Breast epithelium (tissue), 4 donors: ENCODE measurements at regions not wholly inside any gene's neighbourhood (a gene's known extent, or its start where the extent isn't known, plus 50 kb on each side); places are given as distances from the start of the nearest gene placed in this dataset.

Source experiments
- DNase-seq, 2 donors: peaks; one replicate each; pipeline ENCODE4 v3.0.0-alpha.2; 2019; ENCODE audit warnings: low spot score in 2 of 2
- H3K27ac ChIP-seq, 2 donors: fragments of 200-600 bp; sonication (generic) in 1 of 2; one replicate each; pipeline ENCODE4 v1.5.1; 2016 to 2019; ENCODE audit warnings: mild to moderate bottlenecking in 1 of 2
- H3K27me3 ChIP-seq, 2 donors: fragments of 200-600 bp; sonication (generic) in 1 of 2; one replicate each; pipeline versions ENCODE4 v1.5.1 to v1.6.0; 2017 to 2019; ENCODE audit warnings: control low read depth in 1 of 2, mild to moderate bottlenecking in 1 of 2
- H3K36me3 ChIP-seq: fragments of 200-600 bp; one replicate; pipeline ENCODE4 v1.5.1; 2019
- H3K4me1 ChIP-seq, 2 donors: fragments of 200-600 bp; sonication (generic); one replicate each; pipeline ENCODE4 v1.5.1; 2016 to 2019; ENCODE audit warnings: control low read depth in 1 of 2
- H3K4me3 ChIP-seq, 3 donors: fragments of 200-600 bp; sonication (generic); 1 replicate in 2 of 3; 2 replicates in 1 of 3; pipeline ENCODE4 v1.5.1; 2016 to 2019; ENCODE audit warnings: mild to moderate bottlenecking in 3 of 3, moderate library complexity in 2 of 3
- H3K9me3 ChIP-seq, 2 donors: fragments of 200-600 bp; sonication (generic) in 1 of 2; one replicate each; pipeline ENCODE4 v1.5.1; 2016 to 2019; ENCODE audit warnings: control low read depth in 1 of 2
- CTCF ChIP-seq, 3 donors: fragments of 450-650 bp; IDR thresholded peaks; one replicate each; pipeline ENCODE4 v1.5.1; 2016 to 2017; ENCODE audit warnings: antibody characterized with exemption in 3 of 3, mild to moderate bottlenecking in 3 of 3, moderate library complexity in 3 of 3
- POLR2A ChIP-seq: fragments of 450-650 bp; IDR thresholded peaks from one replicate; pipeline ENCODE4 v1.6.1; 2016; ENCODE audit warnings: antibody characterized with exemption, mild to moderate bottlenecking, moderate library complexity
- POLR2AphosphoS5 ChIP-seq, 3 donors: sonication (generic); formaldehyde crosslinking; IDR thresholded peaks; one replicate each; pipeline ENCODE4 v1.6.1; 2017; ENCODE audit warnings: antibody characterized with exemption in 3 of 3
- intact Hi-C: fragments of 100-400 bp; cut with DNase I; formaldehyde crosslinking; loops from one replicate; pipeline ENCODE4 v1.15.1; 2023; ENCODE audit warnings: low total_unique reads

DNA sequence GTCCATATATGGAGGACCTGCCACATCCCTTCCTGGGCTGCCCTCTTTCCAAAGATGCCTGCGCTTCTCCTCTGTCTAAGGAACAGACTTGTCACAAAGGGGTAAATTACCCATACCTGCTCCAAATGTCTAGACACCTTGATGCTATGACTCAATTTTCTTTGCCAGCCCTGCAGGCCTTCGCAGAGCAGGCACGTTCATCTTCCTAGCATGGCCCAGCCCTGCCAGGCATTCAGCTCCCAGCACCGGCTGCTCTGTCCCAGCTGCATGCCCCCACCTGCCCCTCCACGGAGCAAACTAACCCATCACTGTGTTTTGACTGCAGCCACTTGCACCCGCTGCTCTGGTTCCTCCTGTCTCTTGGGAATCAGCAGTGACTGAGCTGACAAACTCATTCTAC, 526.1 kb downstream of the MIAT start:
- H3K9me3 ChIP-seq = no peaks in the 10 kb centered on the region
- H3K27ac ChIP-seq = no peak overlapping the region
- no peak for TF ChIP-seq POLR2A
- TF ChIP-seq POLR2AphosphoS5 (IDR thresholded peaks at IDR 0.05) = no peak
- TF ChIP-seq CTCF (IDR thresholded peaks at IDR 0.05) = no peak
- H3K36me3 ChIP-seq = no peaks in the 10 kb centered on the region
- intact Hi-C loops = no loop called here
- no peak for DNase-seq
- peaks cover 0 to 11% of the 10 kb centered on the region in 2 donors for H3K27me3 ChIP-seq
- no peak overlapping the region for H3K4me3 ChIP-seq
- H3K4me1 ChIP-seq = no peaks in the 10 kb centered on the region

GRCh38 chr22:27185099-27185709, 527.8 kb downstream of the MIAT start:
- no peak for DNase-seq

GRCh38 chr22:27185760-27186302, 528.4 kb downstream of the MIAT start:
- no peak overlapping the region for H3K4me3 ChIP-seq
- no peaks in the 10 kb centered on the region for H3K9me3 ChIP-seq
- intact Hi-C loops = no loop called here
- no peak overlapping the region for H3K27ac ChIP-seq
- H3K36me3 ChIP-seq = no peaks in the 10 kb centered on the region
- no peak for DNase-seq
- TF ChIP-seq POLR2A = no peak
- TF ChIP-seq CTCF (IDR thresholded peaks at IDR 0.05) = no peak
- no peak for TF ChIP-seq POLR2AphosphoS5 (IDR thresholded peaks at IDR 0.05)
- peaks cover 0 to 16% of the 10 kb centered on the region in 2 donors for H3K27me3 ChIP-seq
- H3K4me1 ChIP-seq = no peaks in the 10 kb centered on the region

More at GRCh38 chr22:27185099-27185709, 527.8 kb downstream of the MIAT start:
- TF ChIP-seq POLR2AphosphoS5 (IDR thresholded peaks at IDR 0.05) = no peak
- TF ChIP-seq CTCF (IDR thresholded peaks at IDR 0.05) = no peak
- H3K9me3 ChIP-seq = no peaks in the 10 kb centered on the region
- H3K27ac ChIP-seq = no peak overlapping the region
- no peak overlapping the region for H3K4me3 ChIP-seq
- no peaks in the 10 kb centered on the region for H3K36me3 ChIP-seq
- H3K4me1 ChIP-seq = no peaks in the 10 kb centered on the region
- intact Hi-C loops = no loop called here
- peaks cover 0 to 16% of the 10 kb centered on the region in 2 donors for H3K27me3 ChIP-seq

DNA sequence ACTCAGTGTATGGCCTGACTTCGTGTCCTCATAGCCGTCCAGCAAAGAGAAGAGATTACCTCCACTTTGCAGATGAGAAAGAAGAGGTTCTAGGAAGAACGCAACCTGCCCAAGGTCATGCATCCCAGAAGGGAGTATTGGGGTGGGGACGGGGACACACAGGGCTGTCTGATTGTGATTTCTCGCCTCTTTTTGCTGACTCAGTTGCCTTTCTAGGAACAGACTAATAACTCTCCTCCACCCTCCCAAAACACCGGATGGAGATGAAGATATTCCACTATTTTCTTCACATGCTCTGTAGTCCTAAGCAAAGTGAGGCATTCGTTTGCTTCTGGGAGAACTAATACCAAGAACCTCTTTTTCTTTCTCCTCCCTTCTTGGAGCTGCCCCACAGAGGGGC, 529.3 kb downstream of the MIAT start:
- no peak for DNase-seq
- H3K36me3 ChIP-seq = no peaks in the 10 kb centered on the region
- intact Hi-C loops = no loop called here
- H3K4me3 ChIP-seq = no peak overlapping the region
- H3K4me1 ChIP-seq = no peaks in the 10 kb centered on the region
- H3K27me3 ChIP-seq = peaks cover 0 to 16% of the 10 kb centered on the region in 2 donors
- TF ChIP-seq POLR2AphosphoS5 (IDR thresholded peaks at IDR 0.05) (no peak), CTCF (IDR thresholded peaks at IDR 0.05) (no peak), POLR2A (no peak)
- H3K9me3 ChIP-seq = peaks cover 0 to 5% of the 10 kb centered on the region in 2 donors
- no peak overlapping the region for H3K27ac ChIP-seq

DNA sequence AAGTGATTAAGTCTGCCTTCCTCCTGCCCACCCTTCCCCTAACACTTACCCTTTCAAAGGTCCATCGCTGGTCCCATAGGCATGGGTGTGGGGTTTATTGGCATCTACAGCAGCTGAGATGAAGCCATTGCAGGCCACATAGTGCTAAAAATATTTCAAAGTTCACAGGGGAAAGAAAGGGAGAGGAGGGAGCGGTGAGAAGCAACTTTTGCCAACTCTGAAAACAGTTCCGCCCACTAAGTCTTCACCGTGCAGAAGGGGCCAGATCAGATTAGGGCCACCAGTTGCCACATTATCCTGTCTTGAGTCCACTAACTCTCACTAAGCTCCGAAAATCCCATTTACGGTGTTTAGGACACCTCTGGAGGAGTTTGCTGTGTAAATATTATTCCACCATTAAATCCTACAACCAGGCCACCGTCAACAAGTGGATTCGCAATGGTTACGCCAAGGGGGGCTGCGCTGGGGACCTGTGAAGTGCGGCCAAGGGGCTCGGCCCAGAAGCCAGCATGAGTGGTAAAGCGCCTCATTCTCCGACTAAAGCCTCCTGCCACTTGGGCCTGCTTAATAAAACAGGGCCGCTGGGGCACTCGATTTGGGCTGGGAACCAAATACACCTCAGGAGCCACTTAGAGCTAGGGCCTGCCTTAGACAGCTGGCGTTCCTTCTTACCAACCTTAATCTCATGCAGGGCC, 534.9 kb downstream of the MIAT start:
- Histone ChIP-seq H3K9me3 (peaks cover 0 to 5% of the 10 kb centered on the region in 2 donors), H3K36me3 (no peaks in the 10 kb centered on the region), H3K27ac (no peak overlapping the region), H3K27me3 (peaks cover 0 to 33% of the 10 kb centered on the region in 2 donors), H3K4me1 (no peaks in the 10 kb centered on the region), H3K4me3 (no peak overlapping the region)
- TF ChIP-seq CTCF (IDR thresholded peaks at IDR 0.05) = no peak
- TF ChIP-seq POLR2A = no peak
- TF ChIP-seq POLR2AphosphoS5 (IDR thresholded peaks at IDR 0.05) = no peak
- intact Hi-C loops = no loop called here
- DNase-seq = no peak
